GM18508 (cell line): ENCODE measurements at regions not wholly inside any gene's neighbourhood (a gene's known extent, or its start where the extent isn't known, plus 50 kb on each side); places are given as distances from the start of the nearest gene placed in this dataset.
"Not testable (repeated sequence)": the region's sequence is repeated elsewhere in the genome, so short reads cannot be mapped to it uniquely, and the experiment has no call there.

Experiments used
- ATAC-seq: cut with Tn5 transposase; IDR thresholded peaks from one replicate; pipeline ENCODE4 v1.9.1; 2021; ENCODE audit warnings: moderate number of reproducible peaks; ENCODE audit not compliant: insufficient read depth, unreplicated experiment

- no peak for ATAC-seq
Observed at GRCh38 chr11:57913715-57914704, 109.7 kb upstream of the OR9Q1 start.

- no peak for ATAC-seq
Observed at GRCh38 chr11:57917632-57918031, 106.0 kb upstream of the OR9Q1 start.

GRCh38 chr11:57920971-57921370 is 102.7 kb upstream of the OR9Q1 start:
- no peak for ATAC-seq

GRCh38 chr11:57932105-57932504 is 91.6 kb upstream of the OR9Q1 start:
- no peak for ATAC-seq

GRCh38 chr11:57935402-57936049 is 88.2 kb upstream of the OR9Q1 start:
- ATAC-seq, result no peak

- ATAC-seq, result no peak
Observed at GRCh38 chr11:57936050-57936418, 87.6 kb upstream of the OR9Q1 start.

GRCh38 chr11:57937431-57937830 is 86.2 kb upstream of the OR9Q1 start:
- ATAC-seq, result no peak

GRCh38 chr11:57938351-57938750 is 85.3 kb upstream of the OR9Q1 start:
- no peak for ATAC-seq

- ATAC-seq, result no peak
Observed at GRCh38 chr11:57940044-57940756, 83.5 kb upstream of the OR9Q1 start.

- no peak for ATAC-seq
Observed at GRCh38 chr11:57941875-57942274, 81.8 kb upstream of the OR9Q1 start.

GRCh38 chr11:57942808-57943207 is 80.9 kb upstream of the OR9Q1 start:
- no peak for ATAC-seq

GRCh38 chr11:57943766-57944165 is 79.9 kb upstream of the OR9Q1 start:
- ATAC-seq, result not testable (repeated sequence)

GRCh38 chr11:57946628-57947027 is 77.1 kb upstream of the OR9Q1 start:
- ATAC-seq, result no peak

GRCh38 chr11:57964660-57965059 is 59.0 kb upstream of the OR9Q1 start:
- no peak for ATAC-seq

GRCh38 chr11:57971272-57972012 is 52.2 kb upstream of the OR9Q1 start:
- ATAC-seq, result no peak

GRCh38 chr11:57972013-57972367 is 51.7 kb upstream of the OR9Q1 start:
- no peak for ATAC-seq
